ENCODE measurements at regions not wholly inside any gene's neighbourhood (a gene's known extent, or its start where the extent isn't known, plus 50 kb on each side); places are given as distances from the start of the nearest gene placed in this dataset.

- DNase-seq (ENCODE audit: low read depth), result no peak
- TF ChIP-seq CTCF (IDR thresholded peaks at IDR 0.05; ENCODE audit: insufficient read depth, low read length), result no peak
- H3K4me3 ChIP-seq (ENCODE audit: low read depth, low read length), result no peak overlapping the region
Measured at GRCh38 chr4:187883836-187884475, 111.6 kb upstream of the ZFP42 start.

- no peak overlapping the region for H3K4me3 ChIP-seq (ENCODE audit: low read depth, low read length)
- DNase-seq (ENCODE audit: low read depth), result no peak
- no peak for TF ChIP-seq CTCF (IDR thresholded peaks at IDR 0.05; ENCODE audit: insufficient read depth, low read length)
Measured at GRCh38 chr4:187887906-187888305, 107.7 kb upstream of the ZFP42 start.

- no peak for DNase-seq (ENCODE audit: low read depth)
- H3K4me3 ChIP-seq (ENCODE audit: low read depth, low read length), result no peak overlapping the region
- TF ChIP-seq CTCF (IDR thresholded peaks at IDR 0.05; ENCODE audit: insufficient read depth, low read length), result no peak
Measured at GRCh38 chr4:187889651-187890050, 105.9 kb upstream of the ZFP42 start.

GRCh38 chr4:187893418-187893817 is 102.2 kb upstream of the ZFP42 start:
- no peak for DNase-seq (ENCODE audit: low read depth)
- H3K4me3 ChIP-seq (ENCODE audit: low read depth, low read length), result no peak overlapping the region
- TF ChIP-seq CTCF (IDR thresholded peaks at IDR 0.05; ENCODE audit: insufficient read depth, low read length), result no peak

GRCh38 chr4:187903106-187903505 is 92.5 kb upstream of the ZFP42 start:
- no peak for DNase-seq (ENCODE audit: low read depth)
- H3K4me3 ChIP-seq (ENCODE audit: low read depth, low read length), result no peak overlapping the region
- no peak for TF ChIP-seq CTCF (IDR thresholded peaks at IDR 0.05; ENCODE audit: insufficient read depth, low read length)

GRCh38 chr4:187903700-187904099 is 91.9 kb upstream of the ZFP42 start:
- TF ChIP-seq CTCF (IDR thresholded peaks at IDR 0.05; ENCODE audit: insufficient read depth, low read length), result no peak
- H3K4me3 ChIP-seq (ENCODE audit: low read depth, low read length), result no peak overlapping the region
- DNase-seq (ENCODE audit: low read depth), result no peak

GRCh38 chr4:187908079-187908561 is 87.5 kb upstream of the ZFP42 start:
- no peak overlapping the region for H3K4me3 ChIP-seq (ENCODE audit: low read depth, low read length)
- no peak for DNase-seq (ENCODE audit: low read depth)
- TF ChIP-seq CTCF (IDR thresholded peaks at IDR 0.05; ENCODE audit: insufficient read depth, low read length), result no peak
